D721Med (cell line): ENCODE measurements at regions not wholly inside any gene's neighbourhood (a gene's known extent, or its start where the extent isn't known, plus 50 kb on each side); places are given as distances from the start of the nearest gene placed in this dataset.

ENCODE experiments used
- DNase-seq: peaks from one replicate; pipeline ENCODE4 v3.0.0; 2011; ENCODE audit warnings: low spot score; ENCODE audit not compliant: insufficient read length
- FAIRE-seq: peaks from 2 replicates; lab custom pipeline; 2011; peaks lifted over from hg19 to GRCh38; lab: Jason Lieb, UNC
- TF ChIP-seq, protein P1 (sequence below): IDR thresholded peaks from 2 replicates; pipeline ENCODE4 v1.5.1; 2012; ENCODE audit warnings: mild to moderate bottlenecking, control low read depth; ENCODE audit not compliant: insufficient read depth; ENCODE audit errors: missing control alignments

DNA sequence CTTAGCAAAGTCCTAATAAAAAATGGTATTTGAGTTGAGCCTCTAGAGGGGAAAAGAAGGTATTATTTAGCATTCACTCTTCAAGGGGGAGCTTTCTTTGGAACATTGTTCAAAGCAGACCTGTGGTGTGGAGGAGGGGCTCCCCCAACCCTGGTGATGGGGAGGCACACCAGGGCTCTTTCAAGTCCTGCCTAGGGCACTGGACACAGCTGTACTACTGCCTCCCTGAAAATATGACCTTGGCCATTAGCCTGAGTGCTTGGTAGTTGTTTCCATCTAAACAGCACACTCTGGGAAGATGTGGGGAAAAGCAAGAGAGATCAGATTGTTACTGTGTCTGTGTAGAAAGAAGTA, 215.1 kb upstream of the CNR1 start:
- TF ChIP-seq, protein P1, sequence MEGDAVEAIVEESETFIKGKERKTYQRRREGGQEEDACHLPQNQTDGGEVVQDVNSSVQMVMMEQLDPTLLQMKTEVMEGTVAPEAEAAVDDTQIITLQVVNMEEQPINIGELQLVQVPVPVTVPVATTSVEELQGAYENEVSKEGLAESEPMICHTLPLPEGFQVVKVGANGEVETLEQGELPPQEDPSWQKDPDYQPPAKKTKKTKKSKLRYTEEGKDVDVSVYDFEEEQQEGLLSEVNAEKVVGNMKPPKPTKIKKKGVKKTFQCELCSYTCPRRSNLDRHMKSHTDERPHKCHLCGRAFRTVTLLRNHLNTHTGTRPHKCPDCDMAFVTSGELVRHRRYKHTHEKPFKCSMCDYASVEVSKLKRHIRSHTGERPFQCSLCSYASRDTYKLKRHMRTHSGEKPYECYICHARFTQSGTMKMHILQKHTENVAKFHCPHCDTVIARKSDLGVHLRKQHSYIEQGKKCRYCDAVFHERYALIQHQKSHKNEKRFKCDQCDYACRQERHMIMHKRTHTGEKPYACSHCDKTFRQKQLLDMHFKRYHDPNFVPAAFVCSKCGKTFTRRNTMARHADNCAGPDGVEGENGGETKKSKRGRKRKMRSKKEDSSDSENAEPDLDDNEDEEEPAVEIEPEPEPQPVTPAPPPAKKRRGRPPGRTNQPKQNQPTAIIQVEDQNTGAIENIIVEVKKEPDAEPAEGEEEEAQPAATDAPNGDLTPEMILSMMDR: no peak
- FAIRE-seq: no peak
- no peak for DNase-seq

DNA sequence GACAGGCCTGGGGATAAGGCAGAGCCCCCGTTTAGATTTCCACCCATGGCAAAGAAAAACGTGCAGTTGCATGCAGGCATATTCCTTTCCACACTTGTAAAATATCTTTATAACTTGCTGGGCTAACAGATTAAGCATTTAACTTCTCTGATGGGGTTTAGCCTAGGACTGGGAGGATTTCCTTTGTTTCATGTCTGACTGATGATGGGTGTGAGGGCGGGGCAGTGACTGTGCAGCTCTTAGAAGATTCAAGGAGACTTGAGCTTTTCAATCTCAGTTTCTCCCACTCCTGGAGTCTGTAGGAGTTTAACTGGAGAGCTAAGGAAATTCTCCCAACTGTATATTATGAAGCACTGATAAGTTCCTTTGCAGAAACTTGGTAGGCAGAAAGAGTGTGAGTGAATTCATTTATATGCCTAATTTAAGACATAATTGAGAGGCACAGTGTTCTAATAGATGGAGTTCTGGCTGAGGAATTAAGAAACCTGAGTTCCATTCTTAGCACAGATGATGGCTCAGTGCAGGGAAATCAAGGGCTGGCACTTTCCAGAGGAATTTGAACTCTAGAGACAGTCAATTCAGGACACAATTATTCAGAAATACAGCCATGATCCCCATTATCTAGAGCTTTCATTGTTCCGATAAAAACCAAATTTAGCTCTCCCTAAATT, 214.6 kb upstream of the CNR1 start:
- TF ChIP-seq, protein P1: no peak
- FAIRE-seq (no peak), DNase-seq (no peak)

DNA sequence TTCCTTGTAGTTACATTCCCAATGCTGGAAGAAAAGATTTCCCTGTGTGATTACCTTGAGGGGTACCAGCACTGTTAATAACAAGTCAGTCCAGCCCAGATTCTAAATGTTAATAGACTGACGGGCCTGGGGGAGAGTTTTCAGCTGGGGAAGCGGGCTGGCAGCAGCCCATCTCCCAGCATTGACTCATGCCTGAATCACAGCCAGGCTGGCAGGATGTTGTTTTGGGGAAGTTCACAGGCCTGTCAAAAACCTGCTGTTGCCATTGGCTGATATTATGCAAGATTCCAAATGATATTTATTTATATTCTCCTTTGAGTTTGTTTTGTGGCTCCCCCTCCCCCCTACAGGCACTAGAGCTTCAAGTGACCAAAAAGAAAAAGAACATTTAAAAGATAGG, 213.9 kb upstream of the CNR1 start:
- TF ChIP-seq, protein P1: no peak
- no peak for DNase-seq
- FAIRE-seq: no peak

DNA sequence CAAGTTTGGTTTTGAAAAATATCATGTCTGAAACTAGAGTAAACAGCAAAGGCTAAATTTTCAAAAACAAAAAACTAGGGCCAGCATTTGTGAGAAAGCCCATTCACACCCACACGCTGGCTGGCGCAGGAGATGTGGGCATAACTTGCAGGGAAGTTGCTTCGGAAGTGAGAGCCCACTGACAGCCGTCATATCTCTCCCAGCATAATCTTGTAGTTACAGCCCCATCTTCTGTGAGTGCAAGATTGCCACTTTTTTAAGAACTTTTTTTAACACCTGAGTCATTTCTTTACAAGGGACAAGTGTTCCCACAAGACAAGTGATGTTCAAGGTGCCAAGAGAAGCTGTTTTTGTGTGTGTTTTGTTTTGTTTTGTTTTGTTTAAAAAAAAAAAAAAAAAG, 212.5 kb upstream of the CNR1 start:
- no peak for DNase-seq
- TF ChIP-seq, protein P1: no peak
- no peak for FAIRE-seq

DNA sequence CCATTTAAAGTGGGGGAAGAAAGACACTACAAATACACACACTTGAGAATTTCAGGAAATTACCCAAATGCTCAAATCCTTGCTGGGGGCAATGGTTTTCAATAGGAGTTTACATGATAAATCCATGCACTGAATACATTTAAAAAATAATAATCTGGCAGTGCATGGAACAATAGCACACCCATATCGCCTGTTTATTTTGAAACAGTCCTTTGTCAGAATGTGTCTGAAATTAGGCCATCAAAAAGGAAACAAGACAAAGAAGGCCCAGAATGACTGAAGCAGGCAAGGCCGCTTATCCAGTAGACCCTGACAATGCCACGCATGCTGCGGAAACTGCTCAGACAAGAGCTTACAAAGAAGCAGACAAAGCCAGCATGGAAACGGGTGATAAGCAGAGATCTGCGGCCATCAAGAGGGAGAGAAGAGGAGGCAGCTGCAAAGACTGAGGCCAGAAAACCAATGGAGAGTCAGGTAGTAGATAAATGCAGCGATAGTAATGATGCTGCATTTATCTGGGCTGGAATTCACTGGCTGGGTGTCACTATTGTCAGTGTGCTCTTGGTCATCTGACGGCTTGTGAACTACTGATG, 211.9 kb upstream of the CNR1 start:
- FAIRE-seq (no peak), DNase-seq (no peak)
- TF ChIP-seq, protein P1: no peak

DNA sequence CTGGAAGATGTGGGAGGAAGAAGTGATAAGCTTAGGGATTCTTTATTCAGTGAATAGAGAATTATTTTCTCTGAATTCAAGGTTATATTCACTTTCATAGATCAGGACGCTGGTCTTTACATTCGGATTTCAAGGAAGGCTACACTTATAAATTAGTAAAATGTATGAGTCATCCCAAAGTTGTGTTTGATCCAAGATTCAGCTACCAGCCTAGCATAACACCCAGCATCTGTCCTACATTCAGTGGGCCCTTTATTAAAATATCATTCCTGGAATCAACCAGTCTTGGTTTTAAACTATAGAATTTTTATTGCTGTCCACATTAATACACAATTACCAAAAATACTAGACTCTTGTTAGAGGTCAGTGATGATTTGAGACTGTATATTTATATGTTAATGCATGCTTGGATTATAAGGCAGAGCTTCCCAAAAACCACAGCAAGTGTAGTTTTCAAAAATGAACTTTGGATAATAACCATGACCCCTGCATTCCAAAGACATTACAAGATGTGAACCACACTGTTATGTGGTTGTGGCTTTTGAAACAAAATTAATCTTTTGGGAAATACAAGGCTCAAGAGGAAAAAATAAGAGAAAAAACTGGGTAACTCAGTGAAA, 210.7 kb upstream of the CNR1 start:
- no peak for DNase-seq
- no peak for FAIRE-seq
- TF ChIP-seq, protein P1: no peak

DNA sequence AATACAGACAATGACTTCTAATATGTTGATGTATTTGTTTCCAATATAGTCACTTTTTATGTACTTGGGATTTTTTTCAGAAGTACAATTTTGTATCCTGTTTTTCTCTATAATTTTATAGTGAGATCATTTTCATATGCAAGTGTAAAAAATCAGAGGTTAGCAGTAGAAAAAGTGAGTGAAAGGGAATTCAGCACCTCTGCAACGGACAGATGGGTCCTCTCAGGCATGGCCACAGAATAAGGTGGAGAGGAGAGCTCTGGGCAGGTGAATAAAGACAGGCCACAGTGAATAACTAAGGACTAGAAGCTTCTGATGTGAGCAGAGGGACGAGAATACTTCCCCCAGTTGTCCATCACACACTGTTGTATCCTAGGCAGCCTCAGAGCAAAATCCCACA, 210.1 kb upstream of the CNR1 start:
- DNase-seq (no peak), FAIRE-seq (no peak)
- TF ChIP-seq, protein P1: no peak
